NCI-H2171 (cell line): ENCODE measurements at regions not wholly inside any gene's neighbourhood (a gene's known extent, or its start where the extent isn't known, plus 50 kb on each side); places are given as distances from the start of the nearest gene placed in this dataset.
"Not testable (repeated sequence)": the region's sequence is repeated elsewhere in the genome, so short reads cannot be mapped to it uniquely, and the experiment has no call there.

Experiments used
- DNase-seq: peaks from one replicate; lab custom pipeline; 2025; lab: John Stamatoyannopoulos, UW

DNA sequence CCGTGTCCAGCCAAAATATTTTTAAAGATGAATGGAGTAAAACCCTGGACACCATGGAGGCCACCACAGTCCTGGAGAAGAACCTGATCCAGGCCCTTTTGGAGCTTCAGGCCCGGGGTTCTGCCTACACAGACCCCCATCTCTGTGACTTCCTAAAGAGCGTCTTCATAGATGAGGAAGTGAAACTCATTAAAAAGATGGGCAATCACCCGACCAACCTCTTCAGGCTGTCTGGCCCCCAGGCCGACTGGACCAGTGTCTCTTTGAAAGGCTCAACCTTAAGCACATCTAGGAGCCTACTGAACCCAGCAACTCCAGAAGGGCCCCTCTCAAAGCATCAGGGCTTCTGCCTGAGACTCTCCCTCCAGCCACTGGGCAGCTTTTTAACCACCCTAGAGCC lies 107.9 kb upstream of the FAM174B start:
- no peak for DNase-seq

DNA sequence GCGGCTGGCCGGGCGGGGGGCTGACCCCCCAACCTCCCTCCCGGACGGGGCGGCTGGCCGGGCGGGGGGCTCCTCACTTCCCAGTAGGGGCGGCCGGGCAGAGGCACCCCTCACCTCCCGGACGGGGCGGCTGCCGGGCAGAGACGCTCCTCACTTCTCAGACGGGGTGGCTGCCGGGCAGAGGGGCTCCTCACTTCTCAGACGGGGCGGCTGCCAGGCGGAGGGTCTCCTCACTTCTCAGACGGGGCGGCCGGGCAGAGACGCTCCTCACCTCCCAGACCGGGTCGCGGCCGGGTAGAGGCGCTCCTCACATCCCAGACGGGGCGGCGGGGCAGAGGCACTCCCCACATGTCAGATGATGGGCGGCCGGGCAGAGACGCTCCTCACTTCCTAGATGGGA lies 112.6 kb upstream of the FAM174B start:
- not testable (repeated sequence) for DNase-seq

DNA sequence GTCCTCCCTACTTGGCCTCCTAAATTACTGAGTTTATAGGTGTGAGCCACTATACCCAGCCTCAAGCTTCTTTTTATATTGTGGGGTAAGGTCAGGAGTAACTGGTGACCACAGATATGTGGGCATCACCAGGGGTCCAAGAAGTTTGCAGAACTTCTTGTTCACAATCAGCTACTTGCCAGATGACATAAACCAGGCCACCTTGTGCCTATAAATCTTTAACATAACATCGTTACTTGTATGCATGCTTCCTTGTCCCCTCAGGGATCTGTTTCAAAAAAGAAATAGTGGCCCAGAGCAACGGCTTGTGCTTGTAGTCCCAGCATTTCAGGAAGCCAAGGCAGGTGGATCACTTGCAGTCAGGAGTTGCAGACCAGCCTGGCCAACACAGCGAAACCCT lies 115.1 kb upstream of the FAM174B start:
- no peak for DNase-seq

DNA sequence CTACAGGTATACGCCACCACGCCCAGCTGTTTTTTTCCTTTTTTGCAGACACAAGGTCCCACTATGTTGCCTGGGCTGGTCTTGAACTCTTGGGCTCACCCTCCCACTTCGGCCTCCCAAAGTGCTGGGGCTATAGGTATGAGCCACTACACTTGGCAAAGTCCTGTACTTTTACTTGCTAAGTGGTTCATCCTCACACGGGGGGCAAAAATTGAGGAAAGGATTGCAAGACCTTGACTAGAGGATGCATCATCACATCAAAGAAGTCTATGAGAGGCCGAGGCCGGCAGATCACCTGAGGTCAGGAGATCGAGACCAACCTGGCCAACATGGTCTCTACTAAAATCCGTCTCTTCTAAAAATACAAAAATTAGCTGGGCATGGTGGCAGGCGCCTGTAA lies 116.5 kb upstream of the FAM174B start:
- DNase-seq = no peak

DNA sequence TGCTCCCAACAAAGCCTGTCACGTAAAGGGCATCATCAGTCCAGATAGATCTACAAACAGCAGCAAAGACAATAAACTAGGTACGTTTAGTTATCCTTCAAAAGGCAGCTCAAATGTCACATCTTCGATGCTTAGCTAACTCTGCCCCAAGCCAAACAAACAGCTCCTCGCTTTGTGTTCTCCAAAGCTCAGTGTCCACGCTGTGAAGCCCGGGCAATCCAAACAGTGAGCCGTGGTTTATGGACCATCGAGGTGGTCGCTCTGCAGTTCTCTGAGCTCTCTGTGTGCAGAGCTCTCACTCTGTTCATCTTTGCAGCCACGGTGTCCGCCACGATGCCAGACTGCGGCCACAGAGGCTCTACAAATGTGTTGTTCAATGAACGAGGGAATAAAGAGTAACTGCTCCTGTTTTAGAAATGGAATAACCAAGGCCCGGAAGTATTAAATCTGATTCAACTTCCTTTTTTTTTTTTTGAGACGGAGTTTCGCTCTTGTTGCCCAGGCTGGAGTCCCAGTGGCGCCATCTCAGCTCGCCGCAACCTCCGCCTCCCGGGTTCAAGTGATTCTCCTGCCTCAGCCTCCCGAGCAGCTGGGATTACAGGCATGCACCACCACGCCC lies 117.2 kb upstream of the FAM174B start:
- DNase-seq = no peak

DNA sequence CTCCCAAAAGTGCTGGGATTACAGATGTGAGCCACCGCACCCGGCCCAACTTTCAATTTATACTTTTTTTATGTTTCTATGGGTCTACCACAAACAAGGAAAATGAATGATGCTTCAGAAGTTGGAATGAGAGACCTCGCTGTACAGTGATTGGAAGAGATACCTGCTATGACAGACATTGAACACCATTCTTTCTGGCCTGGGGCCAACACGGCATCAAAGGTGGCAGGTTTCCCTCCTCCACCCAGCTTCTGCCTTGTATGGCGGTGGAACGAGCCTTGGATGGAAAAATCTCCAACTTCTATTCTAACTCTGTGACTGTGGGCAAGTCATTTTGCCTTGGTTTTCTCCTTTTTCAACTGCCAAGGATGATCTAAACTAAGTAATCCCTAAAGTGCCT lies 117.8 kb upstream of the FAM174B start:
- DNase-seq = no peak

DNA sequence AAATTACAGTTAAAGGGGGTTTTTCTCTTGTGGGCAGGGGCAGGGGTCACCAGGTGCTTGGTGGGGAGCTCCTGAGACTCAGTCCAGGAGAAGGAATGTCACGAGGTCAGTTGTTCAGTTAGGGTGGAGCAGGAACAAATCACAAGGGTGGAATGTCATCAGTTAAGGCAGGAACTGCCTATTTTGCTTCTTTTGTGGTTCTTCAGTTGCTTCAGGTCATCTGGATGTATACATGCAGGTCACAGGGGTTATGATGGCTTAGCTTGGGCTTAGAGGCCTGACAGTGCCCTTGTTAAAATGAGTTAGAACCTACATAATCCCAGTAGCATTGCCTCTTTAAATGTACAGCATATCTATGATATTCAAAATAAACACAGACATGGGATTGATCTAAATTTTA lies 120.2 kb upstream of the CHD2 start:
- no peak for DNase-seq

DNA sequence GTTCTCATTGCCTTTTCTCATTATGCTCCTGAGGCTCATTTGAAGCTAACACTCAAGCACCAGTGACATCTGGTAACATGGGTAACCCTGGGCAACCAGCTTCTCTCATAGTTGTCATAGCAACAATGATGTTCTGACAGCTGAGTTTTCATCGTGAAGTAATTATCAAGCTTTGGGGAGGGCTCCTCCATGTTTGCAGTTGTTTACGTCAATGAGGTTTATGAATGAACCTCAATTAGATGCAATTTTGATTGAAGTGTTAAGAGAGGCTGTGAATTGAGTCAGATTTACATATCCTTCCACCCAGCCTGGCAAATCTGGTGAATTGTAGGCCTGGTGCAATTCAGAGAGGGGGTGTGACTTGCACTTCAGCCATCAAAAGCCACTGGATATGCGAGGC lies 119.3 kb upstream of the CHD2 start:
- peak; percentile 94 for DNase-seq

DNA sequence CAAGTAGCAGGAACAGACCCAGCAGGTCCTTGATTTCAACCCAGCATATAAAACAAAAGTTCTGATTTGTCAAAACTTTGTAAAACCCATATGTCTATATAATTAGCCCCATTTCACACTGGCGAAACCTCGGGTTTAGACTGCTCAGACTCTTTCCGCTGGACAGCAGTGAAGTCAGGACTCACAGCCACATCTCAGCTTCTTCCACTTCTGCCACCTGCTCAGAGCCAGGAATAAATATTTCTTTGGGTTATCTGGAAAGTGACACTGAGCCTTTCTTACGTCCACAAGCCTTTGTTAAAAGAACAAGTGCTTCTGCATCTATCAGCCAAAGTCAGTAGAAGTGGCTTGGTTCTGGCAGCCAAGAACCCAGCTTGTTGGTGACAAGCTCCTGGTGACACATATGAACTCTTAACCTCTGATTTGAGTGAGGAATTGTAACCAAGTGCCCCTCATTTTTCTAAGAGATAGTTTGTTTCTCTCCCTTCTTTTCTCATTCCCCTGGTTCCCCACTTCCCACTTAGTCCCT lies 118.1 kb upstream of the CHD2 start:
- no peak for DNase-seq

DNA sequence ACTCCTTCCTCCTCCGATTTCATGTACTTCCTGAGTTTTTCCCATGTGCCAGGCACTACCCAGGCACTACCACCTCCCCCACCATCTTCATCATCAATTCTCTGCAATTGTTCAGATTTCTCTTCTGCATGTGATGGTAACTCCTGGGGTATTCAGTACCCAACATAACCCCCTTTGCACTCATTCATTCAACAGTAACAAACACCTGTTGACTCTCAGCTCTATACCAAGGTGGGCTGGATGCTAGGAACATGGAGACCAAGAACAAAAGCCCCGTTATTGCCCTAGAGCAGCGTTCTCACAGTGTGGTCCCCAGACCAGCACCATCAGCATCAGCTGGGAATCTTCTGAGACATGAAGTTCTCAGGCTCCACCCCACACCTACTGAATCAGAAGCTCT lies 113.0 kb upstream of the CHD2 start:
- DNase-seq = no peak

DNA sequence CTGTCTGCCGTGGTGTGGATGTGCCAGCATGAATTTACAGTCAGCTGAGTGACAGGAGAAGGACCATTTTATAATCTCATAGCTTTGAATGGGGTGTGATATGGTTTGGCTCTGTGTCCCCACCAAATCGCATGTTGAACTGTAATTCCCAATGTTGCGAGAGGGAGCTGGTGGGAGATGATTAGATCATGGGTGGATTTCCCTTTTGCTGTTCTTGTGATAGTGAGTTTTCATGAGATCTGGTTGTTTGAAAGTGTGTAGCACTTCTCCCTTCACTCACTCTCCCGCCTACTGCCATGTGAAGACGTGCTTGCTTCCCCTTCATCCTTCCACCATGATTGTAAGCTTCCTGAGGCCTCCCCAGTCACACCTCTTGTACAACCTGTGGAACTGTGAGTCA lies 111.9 kb upstream of the CHD2 start:
- DNase-seq = no peak

DNA sequence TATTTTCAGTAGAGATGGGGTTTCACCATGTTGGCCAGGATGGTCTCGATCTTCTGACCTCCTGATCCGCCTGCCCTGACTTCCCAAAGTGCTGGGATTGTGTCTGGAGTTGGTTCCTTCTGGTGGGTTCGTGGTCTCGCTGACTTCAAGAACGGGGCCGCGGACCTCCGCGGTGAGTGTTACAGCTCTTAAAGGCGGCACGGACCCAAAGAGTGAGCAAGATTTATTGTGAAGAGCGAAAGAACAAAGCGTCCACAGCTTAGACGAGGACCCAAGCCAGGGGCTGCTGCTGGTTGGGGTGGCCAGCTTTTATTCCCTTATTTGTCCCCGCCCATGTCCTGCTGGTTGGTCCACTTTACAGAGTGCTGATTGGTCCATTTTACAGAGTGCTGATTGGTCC lies 111.3 kb upstream of the CHD2 start:
- DNase-seq = not testable (repeated sequence)

DNA sequence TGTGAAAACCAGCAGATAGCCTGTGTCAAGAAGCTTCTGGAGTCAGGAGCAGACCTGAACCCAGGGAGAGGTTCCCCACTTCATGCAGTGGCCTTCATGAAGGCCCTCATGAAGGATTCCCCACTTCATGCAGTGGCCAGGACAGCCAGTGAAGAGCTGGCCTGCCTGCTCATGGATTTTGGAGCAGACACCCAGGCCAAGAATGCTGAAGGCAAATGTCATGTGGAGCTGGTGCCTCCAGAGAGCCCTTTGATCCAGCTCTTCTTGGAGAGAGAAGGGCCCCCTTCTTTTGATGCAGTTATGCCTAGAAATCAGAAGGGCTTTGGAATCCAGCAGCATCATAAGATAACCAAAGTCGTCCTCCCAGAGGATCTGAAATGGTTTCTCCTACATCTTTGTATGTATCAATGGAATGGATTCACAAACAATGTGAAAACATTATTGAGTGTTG lies 103.9 kb upstream of the CHD2 start:
- DNase-seq = no peak

DNA sequence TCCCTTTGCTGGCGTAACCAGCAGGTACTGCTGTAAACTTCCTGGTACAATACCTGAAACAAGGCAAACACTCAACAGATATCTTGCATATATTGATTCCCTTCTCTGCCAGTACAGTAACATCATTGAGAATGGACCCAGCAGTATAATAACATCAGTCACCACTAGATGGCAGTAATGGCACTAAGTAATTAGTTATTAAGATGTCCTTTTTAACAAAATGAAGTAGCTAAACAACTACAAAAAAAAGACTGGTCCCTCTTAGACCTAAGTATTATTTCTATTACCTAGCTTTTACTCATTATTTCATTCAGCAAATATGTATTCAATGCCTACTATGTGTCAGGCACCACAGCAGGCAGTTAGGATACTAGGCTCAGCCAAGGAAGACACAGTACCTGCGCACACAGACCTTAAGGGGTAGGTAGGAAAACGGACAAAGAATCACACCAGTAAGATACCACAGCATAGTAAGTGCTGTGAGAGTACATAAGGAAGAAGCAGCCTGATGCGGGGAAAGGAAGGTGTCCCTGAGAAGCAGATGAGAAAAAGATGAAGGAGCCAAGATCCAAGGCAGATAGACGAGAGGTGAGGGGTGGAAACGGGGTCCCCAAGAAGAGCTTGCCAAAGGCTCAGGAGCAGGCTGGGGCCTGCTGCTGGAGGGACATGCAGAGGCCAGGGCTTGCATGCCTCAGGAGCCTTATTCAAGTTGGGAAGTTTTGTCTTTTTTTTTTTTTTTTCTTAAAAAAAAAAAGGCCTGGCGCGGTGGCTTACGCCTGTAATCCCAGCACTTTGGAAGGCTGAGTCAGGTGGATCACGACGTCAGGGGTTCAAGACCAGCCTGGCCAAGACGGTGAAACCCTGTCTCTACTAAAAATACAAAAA lies 102.7 kb upstream of the CHD2 start:
- peak; percentile 66 for DNase-seq

DNA sequence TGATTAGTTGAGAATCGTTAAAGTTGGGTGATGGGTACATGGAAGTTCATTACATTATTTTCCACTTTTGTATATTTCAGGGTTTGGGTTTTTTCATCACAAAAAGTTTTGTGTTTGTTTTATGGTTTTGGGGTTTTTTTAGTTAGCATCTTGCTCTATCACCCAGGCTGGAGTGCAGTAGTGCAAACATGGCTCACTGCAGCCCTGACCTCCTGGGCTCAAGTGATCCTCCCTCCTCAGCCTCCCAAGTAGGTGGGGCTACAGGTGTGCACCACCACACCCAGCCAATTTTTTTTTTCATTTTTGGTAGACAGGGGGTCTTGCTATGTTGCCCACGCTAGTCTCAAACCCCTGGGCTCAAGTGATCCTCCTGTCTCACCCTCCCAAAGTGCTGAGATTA lies 100.1 kb upstream of the CHD2 start:
- no peak for DNase-seq

DNA sequence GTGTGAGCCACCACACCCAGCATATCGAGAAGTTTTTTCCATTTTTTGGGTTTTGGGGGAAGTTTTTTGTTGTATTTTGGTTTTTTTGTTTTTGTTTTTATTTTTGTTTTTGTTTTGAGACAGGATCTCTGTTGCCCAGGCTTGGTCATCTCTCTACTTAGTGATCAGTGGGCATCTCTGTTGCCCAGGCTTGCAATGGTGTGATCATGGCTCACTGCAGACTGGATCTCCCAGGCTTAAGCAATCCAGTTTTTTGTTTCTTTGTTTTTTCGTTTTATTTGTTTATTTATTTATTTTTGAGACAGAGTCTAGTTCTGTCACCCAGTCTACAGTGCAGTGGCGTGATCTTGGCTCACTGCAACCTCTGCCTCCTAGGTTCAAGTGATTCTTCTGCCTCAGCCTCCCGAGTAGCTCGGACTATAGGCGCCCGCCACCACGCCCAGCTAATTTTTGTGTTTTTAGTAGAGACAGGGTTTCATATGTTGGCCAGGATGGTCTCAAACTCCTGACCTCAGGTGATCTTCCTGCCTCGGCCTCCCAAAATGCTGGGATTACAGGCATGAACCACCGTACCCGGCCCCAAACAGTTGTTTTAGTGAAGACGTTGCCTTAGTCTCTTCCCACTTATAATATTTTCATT lies 99.6 kb upstream of the CHD2 start:
- DNase-seq = not testable (repeated sequence)

DNA sequence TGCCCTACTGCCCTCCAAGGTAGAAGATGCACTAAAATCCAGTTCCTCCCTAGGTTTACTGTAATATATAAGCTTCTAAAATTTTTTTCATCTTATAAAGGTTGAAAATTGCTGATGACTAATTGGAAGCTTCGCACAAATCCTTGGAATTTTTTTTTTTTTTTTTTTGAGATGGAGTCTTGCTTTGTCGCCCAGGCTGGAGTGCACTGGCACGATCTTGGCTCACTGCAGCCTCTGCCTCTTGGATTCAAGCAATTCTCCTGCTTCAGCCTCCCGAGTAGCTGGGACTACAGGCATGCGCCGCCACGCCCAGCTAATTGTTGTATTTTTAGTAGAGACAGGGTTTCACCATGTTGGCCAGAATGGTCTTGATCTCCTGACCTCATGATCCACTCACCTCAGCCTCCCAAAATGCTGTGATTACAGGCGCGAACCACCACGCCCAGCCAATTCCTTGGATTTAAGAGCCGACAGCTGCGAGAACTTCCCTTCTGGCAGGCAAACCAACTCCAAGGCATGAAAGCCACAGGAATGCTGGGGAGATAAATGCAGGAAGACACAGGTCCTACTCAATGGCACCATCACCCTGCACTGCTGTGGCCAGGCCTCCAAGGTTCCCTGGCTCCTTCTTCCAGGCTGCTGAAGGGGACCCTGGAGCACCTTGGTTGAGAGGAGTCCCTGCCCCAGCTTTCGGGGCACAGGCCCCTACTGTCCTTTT lies 98.9 kb upstream of the CHD2 start:
- DNase-seq = not testable (repeated sequence)

DNA sequence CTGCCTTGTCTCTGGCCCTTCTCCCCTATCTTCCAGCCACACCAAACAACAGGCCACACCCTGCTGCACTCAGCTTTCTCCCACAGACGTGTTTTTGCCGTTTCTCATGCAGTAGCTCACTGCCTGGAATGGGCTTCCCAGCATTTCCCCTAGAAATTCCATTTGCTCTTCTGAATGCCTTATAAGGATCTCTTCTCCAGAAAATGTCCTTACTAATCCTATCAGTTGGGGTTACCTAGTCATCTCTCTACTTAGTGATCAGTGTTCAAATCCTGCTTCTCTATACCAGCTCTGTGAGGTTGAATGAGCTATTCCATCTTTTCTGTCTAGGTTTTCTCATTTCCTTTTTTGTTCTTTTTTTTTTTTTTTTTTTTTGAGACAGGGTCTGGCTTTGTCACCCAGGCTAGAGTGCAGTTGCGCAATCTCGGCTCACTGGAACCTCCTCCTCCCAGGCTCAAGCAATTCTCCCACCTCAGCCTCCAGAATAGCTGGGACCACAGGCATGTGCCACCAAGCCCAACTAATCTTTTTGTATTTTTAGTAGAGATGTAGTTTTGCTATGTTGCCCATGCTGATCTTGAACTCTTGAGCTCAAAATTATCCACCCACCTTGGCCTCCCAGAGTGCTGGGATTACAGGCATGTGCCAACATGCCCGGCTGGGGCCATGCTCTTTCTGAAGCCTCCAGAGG lies 98.2 kb upstream of the CHD2 start:
- no peak for DNase-seq

DNA sequence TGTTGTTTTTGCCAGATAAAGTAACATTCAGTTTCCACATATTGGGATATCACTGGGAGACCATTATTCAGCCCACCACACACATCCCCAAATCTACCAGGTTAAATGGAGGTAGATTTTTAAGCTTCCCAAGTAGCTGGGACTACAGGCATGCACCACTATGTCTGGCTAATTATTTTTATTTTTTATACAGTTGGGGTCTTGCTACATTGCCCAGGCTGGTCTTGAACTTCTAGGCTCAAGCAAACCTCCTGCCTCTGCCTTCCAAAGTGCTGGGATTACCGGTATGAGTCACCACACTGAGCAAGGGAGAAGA lies 96.6 kb upstream of the CHD2 start:
- DNase-seq = no peak

DNA sequence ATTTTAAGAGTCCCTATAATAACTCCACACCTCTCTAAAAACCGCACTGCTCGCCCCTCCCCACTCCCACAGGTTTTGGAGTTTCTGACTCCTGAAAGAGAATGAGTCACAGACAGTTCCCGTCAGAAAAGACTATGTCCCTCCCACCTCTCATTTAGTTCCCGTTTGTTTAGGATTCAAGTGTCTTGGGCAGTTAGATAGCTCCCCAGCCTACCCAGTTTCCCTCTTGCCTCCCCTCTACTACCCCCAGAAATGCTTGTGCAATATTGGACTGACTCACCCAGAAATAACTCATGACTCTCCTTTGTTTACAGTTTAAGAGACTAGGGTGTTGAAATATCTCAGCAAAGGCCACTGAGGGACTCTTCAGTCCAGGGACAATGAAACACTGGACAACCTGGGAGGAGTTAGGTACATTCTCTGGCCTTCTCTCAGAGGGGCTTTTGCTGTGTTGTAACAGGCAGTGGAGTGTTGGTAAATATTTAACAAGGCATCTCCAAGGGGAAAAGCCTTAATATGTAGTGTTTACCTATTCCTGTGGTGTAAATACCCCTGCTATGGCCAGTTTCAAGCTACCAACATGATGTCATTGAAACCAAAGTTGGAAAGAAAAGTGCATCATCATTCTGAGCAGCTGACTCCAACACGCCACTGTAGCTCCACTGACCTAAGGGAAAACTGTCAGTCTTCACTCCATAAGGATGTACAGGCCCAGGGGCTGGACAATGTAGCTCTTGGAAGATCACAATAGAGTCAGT lies 96.1 kb upstream of the CHD2 start:
- no peak for DNase-seq

DNA sequence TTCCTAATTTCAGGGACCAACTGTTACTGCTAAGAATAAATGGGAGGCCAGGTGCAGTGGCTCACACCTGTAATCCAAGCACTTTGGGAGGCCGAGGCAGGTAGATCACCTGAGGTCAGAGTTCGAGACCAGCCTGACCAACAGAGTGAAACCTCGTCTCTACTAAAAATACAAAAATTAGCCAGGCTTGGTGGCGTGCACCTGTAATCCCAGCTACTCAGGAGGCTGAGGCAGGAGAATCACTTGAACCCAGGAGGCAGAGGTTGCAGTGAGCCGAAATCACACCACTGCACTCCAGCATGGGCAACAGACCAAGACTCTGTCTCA lies 95.6 kb upstream of the CHD2 start:
- DNase-seq = not testable (repeated sequence)
